Activated naive CD4-positive, alpha-beta T cell treated with anti-CD3 and anti-CD28 coated beads, Interleukin-2, amount 10 ng/mL, durations not matched to agents 7 days and 5 days (primary cell): ENCODE measurements at regions not wholly inside any gene's neighbourhood (a gene's known extent, or its start where the extent isn't known, plus 50 kb on each side); places are given as distances from the start of the nearest gene placed in this dataset.

ENCODE experiments used
- CTCF ChIA-PET: fragments of 350-600 bp; sonication (Branson Sonifier 250); formaldehyde crosslinking; loops from one replicate; lab custom pipeline; 2021; ENCODE audit warnings: antibody characterized with exemption; lab: Charles Lee
- DNase-seq: peaks from one replicate; pipeline ENCODE4 v3.0.0-alpha.2; 2020
- H3K27ac Mint-ChIP-seq: one replicate; pipeline ENCODE4 v1.8.0; 2021; ENCODE audit warnings: mild to moderate bottlenecking, moderate library complexity, mixed read lengths
- H3K27me3 Mint-ChIP-seq: one replicate; pipeline ENCODE4 v1.8.0; 2021; ENCODE audit warnings: mild to moderate bottlenecking, mixed read lengths
- H3K36me3 Mint-ChIP-seq: one replicate; pipeline ENCODE4 v1.8.0; 2021; ENCODE audit warnings: mixed read lengths
- H3K4me1 Mint-ChIP-seq: one replicate; pipeline ENCODE4 v1.8.0; 2021; ENCODE audit warnings: mixed read lengths
- H3K4me3 Mint-ChIP-seq: one replicate; pipeline ENCODE4 v1.8.0; 2021; ENCODE audit warnings: mild to moderate bottlenecking, moderate library complexity, mixed read lengths
- H3K9me3 Mint-ChIP-seq: one replicate; pipeline ENCODE4 v1.8.0; 2021; ENCODE audit warnings: mixed read lengths

DNA sequence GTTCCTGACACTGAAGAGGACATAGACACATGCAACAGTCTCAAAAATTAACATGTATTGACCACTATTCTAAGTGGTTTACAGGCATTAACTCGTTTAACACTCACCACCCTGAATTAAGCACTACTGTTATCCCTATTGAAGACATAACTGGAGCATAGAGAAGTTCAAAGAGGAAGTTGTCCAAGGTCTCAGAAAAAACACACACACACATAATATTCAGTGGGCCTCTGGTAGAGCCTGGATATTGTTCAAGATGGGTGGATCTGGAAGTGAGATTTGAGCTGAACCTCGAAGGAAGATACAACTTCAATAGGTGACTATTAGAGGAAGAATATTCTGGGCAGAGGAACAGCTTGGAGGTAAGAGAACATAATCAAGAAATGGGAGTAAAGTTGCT lies 334.9 kb downstream of the HNRNPD start:
- Mint-ChIP-seq H3K9me3 (no peaks in the 10 kb centered on the region), H3K27me3 (peaks cover 26% of the 10 kb centered on the region), H3K27ac (no peak overlapping the region), H3K4me3 (no peak overlapping the region), H3K36me3 (no peaks in the 10 kb centered on the region), H3K4me1 (no peaks in the 10 kb centered on the region)
- CTCF ChIA-PET = interaction anchor here (1.2 kb wide), 1 partner anchor 229 kb away, joined by 3 read pairs; no protein-coding TSS in a partner anchor
- no peak for DNase-seq

DNA sequence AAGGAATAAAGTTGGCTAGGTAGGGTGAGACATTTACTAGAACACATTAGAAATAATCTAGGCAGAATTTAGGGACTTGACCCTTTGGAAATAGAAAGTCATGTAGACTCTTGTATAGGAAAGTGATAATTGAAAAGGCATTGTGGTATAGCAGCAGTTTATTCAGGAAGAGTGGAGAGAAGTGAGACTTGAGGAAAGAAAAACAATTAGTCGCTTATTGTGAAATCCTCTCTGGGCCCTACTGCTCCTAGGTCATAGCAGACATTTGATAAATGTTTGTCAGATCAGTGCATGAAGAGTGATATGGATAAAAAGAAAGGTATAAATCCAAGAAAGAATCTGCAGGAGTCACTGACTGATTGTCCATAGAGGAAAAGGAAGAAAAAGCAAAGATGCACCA lies 337.6 kb downstream of the HNRNPD start:
- no peaks in the 10 kb centered on the region for H3K36me3 Mint-ChIP-seq

DNA sequence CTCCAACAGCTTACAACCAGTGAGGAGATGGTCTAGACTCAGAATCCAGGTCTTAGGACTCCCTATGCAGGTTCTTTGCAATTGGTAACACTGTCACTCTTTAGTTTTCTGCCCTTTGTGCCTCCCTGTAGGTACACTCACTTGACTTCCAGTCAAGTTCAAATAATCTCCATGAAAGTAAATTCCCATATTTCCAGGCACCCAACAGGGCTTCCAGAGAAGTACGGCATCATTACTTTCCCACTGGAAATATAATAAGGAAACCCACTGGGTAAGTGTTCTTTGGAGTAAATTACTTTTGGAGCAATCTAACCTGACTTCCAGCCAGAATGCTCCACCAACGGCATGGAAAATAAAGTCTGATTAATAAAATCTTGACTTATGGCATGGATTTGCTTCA lies 338.9 kb downstream of the HNRNPD start:
- Mint-ChIP-seq H3K27me3 (no peaks in the 10 kb centered on the region), H3K27ac (no peak overlapping the region), H3K4me3 (no peak overlapping the region), H3K36me3 (no peaks in the 10 kb centered on the region), H3K4me1 (peaks cover 5% of the 10 kb centered on the region), H3K9me3 (no peaks in the 10 kb centered on the region)
- DNase-seq = no peak
- CTCF ChIA-PET = no interaction called here

More for the DNA sequence above, 337.6 kb downstream of the HNRNPD start:
- DNase-seq = no peak
- Mint-ChIP-seq H3K27me3 (no peaks in the 10 kb centered on the region), H3K4me3 (no peak overlapping the region), H3K27ac (no peak overlapping the region), H3K4me1 (peaks cover 5% of the 10 kb centered on the region), H3K9me3 (no peaks in the 10 kb centered on the region)
- CTCF ChIA-PET = no interaction called here

DNA sequence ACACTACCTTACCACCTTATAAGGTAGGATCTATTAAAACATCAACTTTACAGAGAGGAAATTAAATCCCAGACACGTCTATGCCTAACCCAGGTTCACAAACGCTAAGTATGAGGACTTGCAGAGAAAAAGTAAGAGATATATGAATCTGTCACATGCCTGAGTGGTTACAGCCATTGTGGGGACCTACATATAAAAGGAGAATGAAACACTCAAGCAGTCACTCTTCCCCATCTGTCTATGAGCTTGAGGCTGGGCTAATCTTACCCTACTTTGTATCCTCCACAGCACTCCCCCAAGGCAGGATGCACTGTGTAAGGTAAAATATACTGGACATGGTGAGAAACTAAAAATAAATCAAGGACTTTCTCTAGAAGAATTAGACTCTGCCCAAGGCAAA lies 339.9 kb downstream of the HNRNPD start:
- no peak overlapping the region for H3K4me3 Mint-ChIP-seq
- no peaks in the 10 kb centered on the region for H3K36me3 Mint-ChIP-seq
- H3K27me3 Mint-ChIP-seq = no peaks in the 10 kb centered on the region
- peaks cover 5% of the 10 kb centered on the region for H3K4me1 Mint-ChIP-seq
- H3K27ac Mint-ChIP-seq = no peak overlapping the region
- CTCF ChIA-PET = no interaction called here
- DNase-seq = no peak
- H3K9me3 Mint-ChIP-seq = no peaks in the 10 kb centered on the region

DNA sequence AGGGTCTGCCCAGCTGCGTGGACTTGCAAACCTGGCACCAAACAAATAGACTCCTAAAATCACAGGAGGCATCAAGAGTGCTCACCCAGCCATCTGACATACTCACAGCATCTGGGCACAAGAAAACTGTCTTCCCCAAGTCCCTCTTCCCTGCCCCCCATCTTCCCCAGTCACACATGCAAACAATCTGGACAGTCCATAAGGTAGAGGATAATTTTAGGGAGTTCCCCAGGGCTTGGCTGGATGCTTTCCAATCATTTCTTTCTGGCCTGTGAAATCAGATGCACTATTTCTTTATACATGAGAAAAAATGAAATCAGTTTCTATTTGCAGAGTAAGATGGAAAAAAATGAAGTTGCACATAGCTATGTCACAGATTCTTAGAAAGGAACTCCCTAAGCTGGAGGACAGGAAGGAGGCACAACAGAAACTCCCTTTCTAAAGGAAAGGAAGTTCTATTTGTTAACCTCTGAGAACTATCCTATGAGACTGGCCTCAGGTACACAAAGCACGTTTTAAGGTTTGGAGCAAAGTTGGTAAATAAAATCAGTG lies 342.3 kb downstream of the HNRNPD start:
- Mint-ChIP-seq H3K27me3 (no peaks in the 10 kb centered on the region), H3K36me3 (no peaks in the 10 kb centered on the region), H3K4me3 (no peak overlapping the region), H3K4me1 (peaks cover 5% of the 10 kb centered on the region), H3K9me3 (no peaks in the 10 kb centered on the region), H3K27ac (no peak overlapping the region)
- no peak for DNase-seq
- CTCF ChIA-PET = no interaction called here

DNA sequence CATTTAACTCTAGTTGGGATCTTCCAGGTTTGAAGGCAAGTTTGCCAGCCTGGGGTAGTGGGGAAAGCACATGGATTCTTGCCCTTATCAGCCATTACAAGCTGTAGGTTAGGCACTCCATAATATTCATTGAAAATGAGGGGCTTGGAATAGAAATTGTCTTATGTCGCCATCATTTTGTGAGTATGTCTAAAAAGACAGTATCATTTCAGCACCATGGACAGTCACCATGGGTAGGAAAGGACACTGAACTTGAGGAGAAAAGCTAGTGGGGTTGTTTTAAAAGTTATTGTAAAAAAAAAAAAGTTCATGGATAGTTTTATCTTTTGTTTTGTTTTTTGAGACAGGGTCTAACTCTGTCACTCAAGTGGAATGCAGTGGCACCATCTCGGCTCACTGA lies 356.1 kb downstream of the HNRNPD start:
- H3K4me3 Mint-ChIP-seq = no peak overlapping the region
- no peaks in the 10 kb centered on the region for H3K4me1 Mint-ChIP-seq
- CTCF ChIA-PET = no interaction called here
- H3K36me3 Mint-ChIP-seq = no peaks in the 10 kb centered on the region
- H3K9me3 Mint-ChIP-seq = peaks cover 6% of the 10 kb centered on the region
- H3K27me3 Mint-ChIP-seq = no peaks in the 10 kb centered on the region
- no peak for DNase-seq
- no peak overlapping the region for H3K27ac Mint-ChIP-seq

DNA sequence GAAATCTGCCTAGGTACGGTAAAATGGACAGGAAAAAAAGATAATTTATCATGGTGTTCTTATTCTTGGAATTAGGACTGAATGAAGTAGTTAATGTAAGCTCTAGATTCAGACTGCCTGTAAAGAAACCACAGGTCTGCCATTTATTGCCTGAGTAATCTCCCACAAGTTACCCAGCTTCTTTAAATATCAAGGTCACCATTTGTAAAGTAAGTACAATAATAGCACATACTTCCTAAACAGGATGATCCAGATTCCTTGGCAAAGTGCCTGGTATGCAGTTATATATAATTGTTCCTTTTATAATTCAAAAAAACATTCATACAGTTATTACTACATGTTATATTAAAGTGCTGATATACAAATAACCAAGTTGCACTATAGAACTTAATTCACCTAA lies 368.6 kb downstream of the HNRNPD start:
- DNase-seq = no peak
- H3K4me1 Mint-ChIP-seq = no peaks in the 10 kb centered on the region
- H3K4me3 Mint-ChIP-seq = no peak overlapping the region
- no peaks in the 10 kb centered on the region for H3K36me3 Mint-ChIP-seq
- H3K27ac Mint-ChIP-seq = no peak overlapping the region
- H3K9me3 Mint-ChIP-seq = peaks cover 4% of the 10 kb centered on the region
- CTCF ChIA-PET = no interaction called here
- no peaks in the 10 kb centered on the region for H3K27me3 Mint-ChIP-seq

DNA sequence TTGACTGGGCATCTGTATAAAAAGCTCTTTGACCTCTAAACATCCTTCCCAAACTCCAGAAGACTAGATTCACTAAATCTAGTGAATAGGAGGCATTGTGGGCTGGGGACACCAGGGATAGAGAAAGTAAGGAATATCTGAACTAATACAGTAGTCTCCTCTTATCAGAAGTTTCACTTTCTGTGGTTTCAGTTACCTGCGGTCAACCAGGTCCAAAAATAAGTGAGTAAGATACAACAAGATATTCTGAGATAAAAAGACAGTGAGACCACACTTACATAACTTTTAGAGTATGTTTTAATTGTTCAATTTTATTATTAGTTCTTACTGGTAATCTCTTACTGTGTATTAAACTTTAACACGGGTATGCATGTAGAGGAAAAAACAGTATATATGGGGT lies 376.5 kb downstream of the HNRNPD start:
- Mint-ChIP-seq H3K27ac (no peak overlapping the region), H3K27me3 (peaks cover 3% of the 10 kb centered on the region), H3K36me3 (no peaks in the 10 kb centered on the region), H3K9me3 (no peaks in the 10 kb centered on the region), H3K4me3 (no peak overlapping the region), H3K4me1 (no peaks in the 10 kb centered on the region)
- DNase-seq = no peak
- CTCF ChIA-PET = no interaction called here

DNA sequence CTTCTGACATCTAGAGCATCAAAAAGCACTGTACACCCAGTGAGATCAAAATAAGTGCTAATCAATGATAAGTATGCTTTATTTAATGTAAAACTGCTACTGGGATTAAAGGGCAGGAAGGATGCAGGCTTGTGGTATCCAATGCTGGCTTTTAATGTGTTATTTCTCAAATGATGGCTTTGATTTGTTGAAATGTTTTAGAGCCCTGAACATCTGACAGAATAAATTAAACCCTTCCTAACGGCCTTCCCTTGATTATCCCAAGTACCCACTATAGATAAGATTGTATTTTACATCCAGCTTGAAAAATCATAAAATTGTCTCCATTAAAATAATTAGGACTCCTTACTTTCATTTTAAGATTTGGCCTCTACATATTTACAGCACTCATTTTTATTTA lies 382.9 kb downstream of the HNRNPD start:
- Mint-ChIP-seq H3K36me3 (no peaks in the 10 kb centered on the region), H3K4me1 (no peaks in the 10 kb centered on the region), H3K9me3 (no peaks in the 10 kb centered on the region), H3K27ac (no peak overlapping the region), H3K27me3 (no peaks in the 10 kb centered on the region), H3K4me3 (no peak overlapping the region)
- DNase-seq = no peak
- CTCF ChIA-PET = no interaction called here

DNA sequence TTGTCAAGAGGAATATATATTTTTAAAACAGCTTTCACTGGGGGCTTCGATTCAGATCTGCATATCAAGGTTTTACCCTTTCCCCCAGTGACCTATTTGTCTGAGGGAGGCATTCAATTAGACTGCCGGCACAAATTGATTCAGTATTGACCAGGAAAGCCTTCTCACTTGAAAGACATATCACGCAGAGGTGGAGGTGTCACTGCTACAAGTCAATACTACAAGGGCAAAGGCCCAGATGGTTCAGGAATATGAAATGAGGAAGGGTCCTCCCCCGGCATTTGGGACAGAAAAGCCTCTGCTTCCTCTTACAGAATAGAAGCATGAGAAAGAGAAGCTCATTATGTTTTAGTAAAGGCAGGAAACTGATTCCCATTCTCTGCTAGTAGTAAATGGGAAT lies 383.6 kb downstream of the HNRNPD start:
- no peak for DNase-seq
- Mint-ChIP-seq H3K27ac (no peak overlapping the region), H3K4me3 (no peak overlapping the region), H3K4me1 (no peaks in the 10 kb centered on the region), H3K36me3 (no peaks in the 10 kb centered on the region), H3K27me3 (no peaks in the 10 kb centered on the region), H3K9me3 (no peaks in the 10 kb centered on the region)
- CTCF ChIA-PET = no interaction called here

DNA sequence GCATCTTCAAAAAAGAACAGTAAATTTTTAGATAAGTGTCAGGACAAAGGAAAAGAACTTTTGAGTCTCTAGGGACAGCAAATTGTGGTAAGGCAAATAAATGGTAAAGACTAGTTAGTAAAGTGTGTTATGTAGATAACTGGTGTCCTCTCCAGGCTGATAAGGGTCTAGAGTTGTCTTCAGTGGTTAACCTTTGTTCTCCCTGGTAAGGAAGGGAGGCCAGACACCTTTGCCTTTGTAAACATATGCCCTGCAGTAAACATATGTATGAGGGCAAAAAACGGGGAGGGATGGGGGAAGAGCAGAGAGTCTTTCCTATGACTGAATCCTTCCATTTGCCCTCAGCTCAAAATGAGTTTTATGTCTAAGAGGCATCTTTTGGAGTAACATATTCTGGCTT lies 384.6 kb downstream of the HNRNPD start:
- no peak overlapping the region for H3K27ac Mint-ChIP-seq
- H3K27me3 Mint-ChIP-seq = no peaks in the 10 kb centered on the region
- H3K4me1 Mint-ChIP-seq = no peaks in the 10 kb centered on the region
- CTCF ChIA-PET = no interaction called here
- no peaks in the 10 kb centered on the region for H3K36me3 Mint-ChIP-seq
- H3K4me3 Mint-ChIP-seq = no peak overlapping the region
- no peaks in the 10 kb centered on the region for H3K9me3 Mint-ChIP-seq
- DNase-seq = no peak

DNA sequence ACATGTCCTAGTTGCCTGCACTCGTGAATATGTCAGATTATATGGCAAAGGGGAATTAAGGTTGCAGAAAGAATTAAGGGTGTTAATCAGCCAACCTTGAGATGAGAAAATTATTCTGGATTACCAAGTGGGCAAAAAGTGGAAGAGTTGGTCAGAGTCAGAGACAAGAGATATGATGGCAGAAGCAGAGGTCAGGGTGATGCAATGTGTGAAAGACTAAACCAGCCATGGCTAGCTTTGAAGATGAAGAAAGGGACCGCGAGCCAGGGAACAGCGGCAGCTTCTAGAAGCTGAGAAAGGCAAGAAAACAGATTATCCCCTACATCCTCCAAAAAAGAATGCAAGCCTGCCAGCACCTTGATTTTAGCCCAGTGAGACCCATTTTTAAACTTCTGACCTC lies 385.6 kb downstream of the HNRNPD start:
- Mint-ChIP-seq H3K27me3 (no peaks in the 10 kb centered on the region), H3K9me3 (no peaks in the 10 kb centered on the region), H3K4me1 (no peaks in the 10 kb centered on the region), H3K27ac (no peak overlapping the region), H3K36me3 (no peaks in the 10 kb centered on the region), H3K4me3 (no peak overlapping the region)
- no peak for DNase-seq
- CTCF ChIA-PET = no interaction called here

DNA sequence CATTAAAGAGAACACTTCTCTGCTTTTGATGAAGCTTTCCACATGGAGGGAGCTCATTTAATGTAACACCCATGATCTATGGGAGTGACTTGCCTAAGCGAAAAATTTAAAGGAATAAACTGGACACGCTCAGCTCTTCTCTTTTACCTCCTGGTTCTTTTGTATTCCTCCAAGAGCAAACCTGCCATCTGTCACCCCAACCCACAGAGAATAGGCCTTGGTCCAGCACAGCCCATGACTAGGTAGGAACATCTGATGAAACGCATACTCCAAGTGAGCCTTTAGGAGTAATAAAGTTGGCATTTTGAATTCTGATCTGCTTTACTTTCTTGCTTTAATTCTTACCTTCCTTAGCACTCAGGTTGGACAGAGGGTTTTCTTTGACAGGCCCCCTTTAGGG lies 389.0 kb downstream of the HNRNPD start:
- CTCF ChIA-PET = no interaction called here
- no peak overlapping the region for H3K4me3 Mint-ChIP-seq
- no peaks in the 10 kb centered on the region for H3K36me3 Mint-ChIP-seq
- no peaks in the 10 kb centered on the region for H3K9me3 Mint-ChIP-seq
- H3K4me1 Mint-ChIP-seq = no peaks in the 10 kb centered on the region
- no peak overlapping the region for H3K27ac Mint-ChIP-seq
- no peak for DNase-seq
- no peaks in the 10 kb centered on the region for H3K27me3 Mint-ChIP-seq

DNA sequence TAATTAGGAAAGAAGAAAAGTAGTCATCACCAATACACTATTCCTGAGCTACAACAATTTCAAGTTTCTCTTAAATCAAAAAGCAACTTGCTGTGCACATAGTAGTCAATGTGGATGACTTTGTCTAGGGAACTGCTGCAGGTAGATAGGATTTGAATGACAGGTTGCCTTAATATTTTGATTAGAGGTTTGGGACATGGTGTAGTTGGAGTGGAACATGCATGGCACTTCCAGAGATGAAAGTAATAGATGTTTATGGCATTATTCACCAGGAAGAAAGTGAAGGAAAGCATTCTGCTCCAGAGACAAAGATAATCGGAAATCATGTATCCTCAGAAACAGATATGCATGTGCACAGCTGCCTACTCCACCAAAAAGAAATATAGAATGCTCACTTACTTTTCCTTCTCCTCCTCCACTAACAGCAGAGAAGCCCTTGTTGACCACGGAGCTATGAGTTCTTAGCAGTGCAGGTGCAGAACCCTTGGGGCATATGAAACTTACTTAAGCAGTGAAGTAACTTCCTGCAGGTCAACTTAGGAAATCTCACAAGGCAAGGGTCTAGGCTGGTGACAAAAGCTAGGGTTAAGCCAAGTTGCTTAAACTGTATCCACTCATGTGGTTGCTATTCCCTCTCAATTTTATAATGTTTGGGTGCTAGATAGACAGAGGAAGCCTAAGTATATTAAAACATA lies 390.8 kb downstream of the HNRNPD start:
- no peak overlapping the region for H3K4me3 Mint-ChIP-seq
- CTCF ChIA-PET = no interaction called here
- no peak for DNase-seq
- no peaks in the 10 kb centered on the region for H3K36me3 Mint-ChIP-seq
- H3K27ac Mint-ChIP-seq = no peak overlapping the region
- no peaks in the 10 kb centered on the region for H3K4me1 Mint-ChIP-seq
- no peaks in the 10 kb centered on the region for H3K27me3 Mint-ChIP-seq
- no peaks in the 10 kb centered on the region for H3K9me3 Mint-ChIP-seq

DNA sequence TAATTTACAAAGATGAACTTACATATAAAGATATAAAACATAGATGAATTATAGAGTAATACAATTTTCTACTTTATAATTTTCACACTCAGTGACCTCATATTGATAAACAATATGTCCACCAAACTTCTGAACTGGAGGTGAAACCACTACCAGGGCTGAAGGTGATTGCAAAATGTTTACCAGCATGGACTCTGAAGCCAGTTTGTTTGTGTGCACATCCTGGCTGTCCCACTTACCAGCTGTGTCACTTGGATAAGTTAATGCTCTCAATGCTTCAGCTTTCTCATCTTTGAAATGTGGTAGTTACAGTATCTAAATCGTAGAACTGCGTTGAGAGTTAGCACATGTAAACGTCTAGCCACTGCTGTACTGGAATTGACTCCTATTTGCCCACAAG lies 392.6 kb downstream of the HNRNPD start:
- H3K4me1 Mint-ChIP-seq = no peaks in the 10 kb centered on the region
- no peaks in the 10 kb centered on the region for H3K27me3 Mint-ChIP-seq
- H3K27ac Mint-ChIP-seq = no peak overlapping the region
- CTCF ChIA-PET = no interaction called here
- no peak for DNase-seq
- H3K4me3 Mint-ChIP-seq = no peak overlapping the region
- H3K36me3 Mint-ChIP-seq = no peaks in the 10 kb centered on the region
- H3K9me3 Mint-ChIP-seq = no peaks in the 10 kb centered on the region
